ENCODE measurements at regions not wholly inside any gene's neighbourhood (a gene's known extent, or its start where the extent isn't known, plus 50 kb on each side); places are given as distances from the start of the nearest gene placed in this dataset.

GRCh38 chr6:78435671-78436070, 431.7 kb upstream of the IRAK1BP1 start:
- TF ChIP-seq, protein P1, sequence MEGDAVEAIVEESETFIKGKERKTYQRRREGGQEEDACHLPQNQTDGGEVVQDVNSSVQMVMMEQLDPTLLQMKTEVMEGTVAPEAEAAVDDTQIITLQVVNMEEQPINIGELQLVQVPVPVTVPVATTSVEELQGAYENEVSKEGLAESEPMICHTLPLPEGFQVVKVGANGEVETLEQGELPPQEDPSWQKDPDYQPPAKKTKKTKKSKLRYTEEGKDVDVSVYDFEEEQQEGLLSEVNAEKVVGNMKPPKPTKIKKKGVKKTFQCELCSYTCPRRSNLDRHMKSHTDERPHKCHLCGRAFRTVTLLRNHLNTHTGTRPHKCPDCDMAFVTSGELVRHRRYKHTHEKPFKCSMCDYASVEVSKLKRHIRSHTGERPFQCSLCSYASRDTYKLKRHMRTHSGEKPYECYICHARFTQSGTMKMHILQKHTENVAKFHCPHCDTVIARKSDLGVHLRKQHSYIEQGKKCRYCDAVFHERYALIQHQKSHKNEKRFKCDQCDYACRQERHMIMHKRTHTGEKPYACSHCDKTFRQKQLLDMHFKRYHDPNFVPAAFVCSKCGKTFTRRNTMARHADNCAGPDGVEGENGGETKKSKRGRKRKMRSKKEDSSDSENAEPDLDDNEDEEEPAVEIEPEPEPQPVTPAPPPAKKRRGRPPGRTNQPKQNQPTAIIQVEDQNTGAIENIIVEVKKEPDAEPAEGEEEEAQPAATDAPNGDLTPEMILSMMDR (IDR thresholded peaks at IDR 0.05; ENCODE audit: low read depth, low read length) = no peak
- TF ChIP-seq EZH2phosphoT487 (IDR thresholded peaks at IDR 0.05; ENCODE audit: low read depth) = no peak
